Thyroid gland (tissue), 4 donors: ENCODE measurements at regions not wholly inside any gene's neighbourhood (a gene's known extent, or its start where the extent isn't known, plus 50 kb on each side); places are given as distances from the start of the nearest gene placed in this dataset.

Source experiments
- DNase-seq, 2 donors: peaks; one replicate each; pipeline ENCODE4 v3.0.0-alpha.2; 2019
- H3K27ac ChIP-seq, 3 donors: fragments of 200-600 bp; sonication (generic); 1 replicate in 2 of 3; 2 replicates in 1 of 3; pipeline ENCODE4 v1.5.1; 2016 to 2019; ENCODE audit warnings: mild to moderate bottlenecking in 1 of 3, moderate library complexity in 1 of 3
- H3K27me3 ChIP-seq: fragments of 200-600 bp; sonication (generic); one replicate; pipeline ENCODE4 v1.5.1; 2019
- H3K36me3 ChIP-seq, 2 donors: fragments of 200-600 bp; sonication (generic); one replicate each; pipeline ENCODE4 v1.5.1; 2016 to 2019
- H3K4me1 ChIP-seq, 2 donors: fragments of 200-600 bp; sonication (generic); one replicate each; pipeline ENCODE4 v1.5.1; 2017 to 2019
- H3K4me3 ChIP-seq, 3 donors: fragments of 200-600 bp; sonication (generic); replicated peaks in 1 of 3; 1 replicate in 2 of 3; 2 replicates in 1 of 3; pipeline ENCODE4 v1.5.1; 2016; ENCODE audit warnings: mild to moderate bottlenecking in 1 of 3
- H3K9me3 ChIP-seq: fragments of 200-600 bp; sonication (generic); one replicate; pipeline ENCODE4 v1.5.1; 2017
- CTCF ChIP-seq, 6 experiments: fragments of 200-600 bp in 3 of 6; fragments of 450-650 bp in 3 of 6; sonication (generic) in 3 of 6; IDR thresholded peaks; one replicate each; pipeline ENCODE4 v1.5.1; 2016 to 2019; ENCODE audit warnings: antibody characterized with exemption in 6 of 6, mild to moderate bottlenecking in 2 of 6, inconsistent platforms in 1 of 6, moderate library complexity in 1 of 6
- POLR2A ChIP-seq, 2 donors: fragments of 450-650 bp; IDR thresholded peaks; one replicate each; pipeline ENCODE4 v1.6.1; 2017; ENCODE audit warnings: antibody characterized with exemption in 2 of 2, mild to moderate bottlenecking in 2 of 2, moderate library complexity in 1 of 2
- WGBS, 2 donors: methylation state at CpG; one replicate each; pipeline ENCODE4 v1.1.5; 2017; 5-methylcytosine and 5-hydroxymethylcytosine counted together
- intact Hi-C: fragments of 100-400 bp; cut with DNase I; formaldehyde crosslinking; loops from one replicate; pipeline ENCODE4 v1.15.1; 2023

GRCh38 chr5:30343707-30344106 lies 849.8 kb upstream of the CDH6 start:
- Histone ChIP-seq H3K4me3 (no peak overlapping the region), H3K27ac (no peak overlapping the region)

GRCh38 chr5:30341466-30341865 lies 852.0 kb upstream of the CDH6 start:
- H3K9me3 ChIP-seq: no peaks in the 10 kb centered on the region
- H3K4me3 ChIP-seq: no peak overlapping the region
- no peak overlapping the region for H3K27ac ChIP-seq
- TF ChIP-seq CTCF (IDR thresholded peaks at IDR 0.05) (no peak), POLR2A (IDR thresholded peaks at IDR 0.05) (no peak)
- WGBS, 2 donors: 76 to 79% methylated on average over 3 of the region's 3 CpGs
- intact Hi-C loops: no loop called here
- H3K36me3 ChIP-seq: no peaks in the 10 kb centered on the region
- no peak for DNase-seq
- H3K27me3 ChIP-seq: no peaks in the 10 kb centered on the region
- no peaks in the 10 kb centered on the region for H3K4me1 ChIP-seq

More at GRCh38 chr5:30343707-30344106, 849.8 kb upstream of the CDH6 start:
- Histone ChIP-seq H3K4me1 (no peaks in the 10 kb centered on the region), H3K27me3 (no peaks in the 10 kb centered on the region), H3K36me3 (no peaks in the 10 kb centered on the region), H3K9me3 (no peaks in the 10 kb centered on the region)
- intact Hi-C loops: no loop called here
- DNase-seq: no peak
- 64 to 68% methylated on average over 3 of the region's 3 CpGs for whole genome bisulfite sequencing, 2 donors
- TF ChIP-seq CTCF (IDR thresholded peaks at IDR 0.05) (no peak), POLR2A (IDR thresholded peaks at IDR 0.05) (no peak)

- no peak for DNase-seq
- Histone ChIP-seq H3K36me3 (no peaks in the 10 kb centered on the region), H3K9me3 (no peaks in the 10 kb centered on the region), H3K4me3 (no peak overlapping the region), H3K4me1 (no peaks in the 10 kb centered on the region), H3K27ac (no peak overlapping the region), H3K27me3 (no peaks in the 10 kb centered on the region)
- TF ChIP-seq POLR2A (IDR thresholded peaks at IDR 0.05) (no peak), CTCF (IDR thresholded peaks at IDR 0.05) (no peak)
- intact Hi-C loops: no loop called here
- 83 to 90% methylated on average over 5 of the region's 5 CpGs for WGBS, 2 donors
Observed at GRCh38 chr5:30337084-30337573, 856.4 kb upstream of the CDH6 start.

- Histone ChIP-seq H3K4me1 (no peaks in the 10 kb centered on the region), H3K9me3 (no peaks in the 10 kb centered on the region), H3K4me3 (no peak overlapping the region), H3K27ac (no peak overlapping the region), H3K36me3 (no peaks in the 10 kb centered on the region), H3K27me3 (no peaks in the 10 kb centered on the region)
- intact Hi-C loops: no loop called here
- 90 to 95% methylated on average over 2 of the region's 2 CpGs for WGBS, 2 donors
- no peak for TF ChIP-seq CTCF (IDR thresholded peaks at IDR 0.05)
- no peak for TF ChIP-seq POLR2A (IDR thresholded peaks at IDR 0.05)
- DNase-seq: no peak
Observed at GRCh38 chr5:30331534-30331933, 862.0 kb upstream of the CDH6 start.

GRCh38 chr5:30325795-30326194 lies 867.7 kb upstream of the CDH6 start:
- H3K36me3 ChIP-seq: no peaks in the 10 kb centered on the region
- H3K9me3 ChIP-seq: no peaks in the 10 kb centered on the region
- H3K4me1 ChIP-seq: no peaks in the 10 kb centered on the region
- no peak for DNase-seq
- WGBS, 2 donors: 88 to 93% methylated on average over 1 of the region's 1 CpG
- H3K4me3 ChIP-seq: no peak overlapping the region
- no peak for TF ChIP-seq POLR2A (IDR thresholded peaks at IDR 0.05)
- TF ChIP-seq CTCF (IDR thresholded peaks at IDR 0.05): no peak
- no peaks in the 10 kb centered on the region for H3K27me3 ChIP-seq
- intact Hi-C loops: no loop called here
- H3K27ac ChIP-seq: no peak overlapping the region
